ENCODE measurements at regions not wholly inside any gene's neighbourhood (a gene's known extent, or its start where the extent isn't known, plus 50 kb on each side); places are given as distances from the start of the nearest gene placed in this dataset.

DNA sequence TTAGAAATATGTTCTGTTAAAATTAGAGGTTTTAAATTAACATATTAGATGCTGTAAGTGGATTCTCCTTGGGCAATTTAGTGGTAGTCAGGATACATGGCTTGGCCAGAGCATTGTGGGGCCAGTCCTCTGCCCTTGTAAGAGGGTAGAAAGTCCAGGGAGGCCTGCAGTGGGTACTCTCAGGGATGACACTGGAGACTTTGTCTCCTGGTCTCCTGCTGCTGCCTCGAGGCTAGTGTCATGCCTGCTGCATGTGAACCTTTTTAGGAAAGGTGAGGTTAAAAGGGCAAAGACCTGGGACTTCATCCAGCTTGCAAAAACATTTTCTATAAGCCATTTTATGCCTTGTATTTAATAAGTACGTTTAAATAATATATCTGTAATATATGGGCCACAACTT is 96.8 kb upstream of the PROK2 start:
- no peak for DNase-seq

DNA sequence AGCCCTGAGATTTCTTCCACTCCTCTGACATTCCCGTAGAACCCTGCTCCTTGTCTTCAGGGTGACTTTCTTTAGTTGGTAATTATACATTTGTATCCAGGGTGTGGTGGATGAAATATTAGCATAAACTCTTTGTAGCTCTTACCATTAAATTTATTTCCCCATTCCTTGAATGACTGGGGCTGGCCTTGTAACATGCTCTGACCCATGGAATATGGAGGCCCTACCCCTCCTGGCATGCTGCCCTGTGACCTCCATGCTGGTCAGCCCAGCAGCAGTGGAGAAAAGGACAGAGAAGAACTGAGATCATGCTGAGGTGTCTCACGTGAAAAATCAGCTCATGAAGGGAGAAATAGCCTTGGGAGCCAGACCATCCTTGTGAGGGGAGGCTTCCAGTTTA is 96.1 kb upstream of the PROK2 start:
- no peak for DNase-seq

DNA sequence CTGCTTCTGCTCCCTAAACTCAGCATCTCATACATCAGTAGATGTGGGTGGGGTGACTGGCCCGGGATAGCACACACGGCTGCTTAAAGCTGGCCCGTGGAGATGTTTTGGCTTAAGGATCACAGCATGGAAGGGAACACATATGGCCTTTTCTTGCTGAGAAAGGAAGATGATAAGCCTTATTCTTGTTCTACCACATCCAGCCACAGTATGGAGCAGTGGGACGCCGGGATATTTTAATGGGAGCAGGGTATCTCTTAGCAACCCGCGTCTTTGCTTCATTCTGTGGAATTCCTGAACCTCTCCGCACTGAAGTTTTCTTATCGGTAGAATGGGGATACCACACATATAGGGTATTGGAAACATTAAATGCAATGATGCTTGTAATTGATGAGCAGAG is 94.1 kb upstream of the PROK2 start:
- no peak for DNase-seq

DNA sequence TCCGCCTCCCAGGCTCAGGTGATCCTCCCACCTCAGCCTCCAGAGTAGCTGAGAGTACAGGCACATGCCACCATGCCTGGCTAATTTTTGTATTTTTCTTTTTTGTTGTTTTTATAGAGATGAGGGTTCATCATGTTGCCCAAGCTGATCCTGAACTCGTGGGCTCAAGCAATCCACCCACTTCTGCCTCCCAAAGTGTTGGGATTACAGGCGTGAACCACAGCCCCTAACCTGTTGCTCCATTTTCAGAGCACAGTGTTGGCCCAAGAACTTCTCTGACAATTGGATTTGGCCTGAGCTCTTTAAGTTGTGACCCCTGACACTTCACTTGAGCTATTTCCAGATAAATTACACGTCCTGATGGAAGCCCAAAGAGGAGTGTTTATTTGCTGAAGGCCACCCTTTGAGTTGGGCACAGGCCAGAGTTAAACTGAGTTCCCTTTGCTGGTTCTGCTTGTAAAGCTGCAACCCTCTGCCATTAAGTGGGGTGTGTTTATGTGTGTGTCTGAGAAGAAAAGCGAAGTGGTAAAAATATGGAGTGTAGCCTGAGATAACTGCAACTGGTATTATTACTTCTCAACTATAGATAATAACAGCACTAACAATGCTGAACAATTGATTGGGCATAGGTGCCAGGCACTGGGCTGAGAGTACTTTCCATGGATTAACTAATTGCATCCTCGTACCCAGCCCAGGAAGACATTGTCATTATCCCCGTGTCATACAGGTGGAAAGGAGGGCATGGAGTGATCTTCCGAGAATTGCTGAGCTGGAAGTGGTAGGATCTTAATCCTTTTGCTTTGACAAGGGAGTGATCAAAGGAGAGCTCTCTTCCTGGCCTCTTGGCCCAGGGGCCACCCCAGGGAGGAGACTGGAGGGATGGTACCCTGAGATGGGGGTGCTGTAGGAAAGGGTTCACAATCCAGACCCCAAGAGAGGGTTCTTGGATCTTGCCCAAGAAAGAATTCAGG is 91.5 kb upstream of the PROK2 start:
- DNase-seq = no peak

DNA sequence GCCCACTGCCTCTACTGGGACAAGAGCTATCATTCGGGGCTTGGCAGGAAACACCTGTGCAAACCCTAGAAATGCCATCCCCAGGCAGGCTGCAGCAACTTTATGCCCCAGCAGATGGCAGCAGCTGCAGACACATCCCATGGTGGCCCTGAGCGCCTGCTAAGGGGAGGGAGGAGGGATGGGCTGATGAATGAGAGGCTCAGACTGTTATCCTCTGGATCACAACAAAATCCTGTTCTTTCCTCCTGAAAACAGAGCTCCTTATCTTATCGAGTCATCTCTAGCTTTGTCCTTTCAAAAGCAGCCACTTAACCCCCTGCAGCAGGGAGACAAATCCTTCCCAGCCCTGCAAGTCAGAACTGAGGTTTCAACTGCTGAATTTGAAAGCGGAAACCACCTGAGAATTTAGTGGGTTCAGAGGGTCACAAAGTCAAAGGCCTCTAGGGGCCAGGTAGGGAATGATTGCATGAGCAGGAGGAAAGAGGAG is 90.6 kb upstream of the PROK2 start:
- peak; percentile 43 for DNase-seq

DNA sequence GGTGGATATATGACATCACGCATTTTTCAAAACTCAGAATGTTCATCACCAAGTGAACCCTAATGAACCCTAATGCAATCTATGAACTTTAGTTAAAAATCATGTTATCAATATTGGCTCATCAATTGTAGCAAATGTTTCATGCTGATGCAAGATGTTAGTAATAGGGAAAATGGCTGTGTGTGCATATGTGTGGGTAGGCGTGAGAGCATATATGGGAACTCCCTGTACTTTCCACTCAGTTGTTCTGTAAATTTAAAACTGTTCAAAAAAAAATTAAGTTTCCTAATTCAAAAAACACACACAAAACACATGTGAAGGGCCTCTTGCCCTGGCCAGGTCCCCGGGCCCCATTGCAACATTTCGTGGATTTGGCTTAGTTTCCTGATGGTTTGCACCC is 89.7 kb upstream of the PROK2 start:
- DNase-seq = no peak

DNA sequence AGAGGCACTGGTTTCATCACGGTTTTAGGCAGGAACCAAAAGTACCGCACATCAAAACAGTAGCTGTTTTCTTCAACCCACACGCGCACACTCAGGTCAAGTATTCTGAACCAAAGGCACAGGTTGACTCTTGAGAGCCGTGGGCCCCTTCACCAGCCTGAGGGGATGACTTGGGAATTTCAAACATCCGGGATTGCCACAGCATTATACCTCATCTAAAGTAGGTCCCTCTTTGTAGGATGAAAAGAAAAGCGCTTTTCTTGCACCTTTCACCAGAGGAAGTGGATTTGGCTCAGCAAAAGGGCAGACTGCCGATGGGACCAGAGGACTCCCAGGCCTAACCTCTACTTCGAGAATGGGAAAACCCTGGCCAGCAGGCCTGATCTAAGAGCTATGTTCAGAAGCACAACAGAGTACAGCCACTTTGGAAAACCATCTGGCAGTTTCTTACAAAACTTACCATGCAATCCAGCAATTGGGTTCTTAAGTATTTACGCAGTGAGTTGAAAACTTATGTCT is 88.2 kb upstream of the PROK2 start:
- DNase-seq = no peak

DNA sequence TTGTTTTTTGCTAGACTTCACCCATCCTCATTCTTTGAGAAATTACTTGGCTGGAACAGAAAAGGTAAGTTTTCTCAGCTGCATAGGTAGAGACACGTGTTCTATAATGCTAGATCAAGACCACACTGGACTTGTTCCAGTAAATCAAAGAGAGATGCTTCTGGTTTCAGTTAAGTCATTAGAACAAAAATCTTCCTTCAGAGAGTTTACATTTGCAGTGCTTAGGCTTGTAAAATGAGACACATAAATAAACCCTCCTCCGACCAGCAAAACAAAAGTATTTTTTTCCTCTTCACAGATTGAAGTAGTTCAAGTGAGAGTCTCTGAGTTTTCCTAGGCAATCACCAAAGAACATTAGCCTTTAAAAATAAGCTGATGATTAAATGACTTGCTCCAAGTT is 87.3 kb upstream of the PROK2 start:
- no peak for DNase-seq

DNA sequence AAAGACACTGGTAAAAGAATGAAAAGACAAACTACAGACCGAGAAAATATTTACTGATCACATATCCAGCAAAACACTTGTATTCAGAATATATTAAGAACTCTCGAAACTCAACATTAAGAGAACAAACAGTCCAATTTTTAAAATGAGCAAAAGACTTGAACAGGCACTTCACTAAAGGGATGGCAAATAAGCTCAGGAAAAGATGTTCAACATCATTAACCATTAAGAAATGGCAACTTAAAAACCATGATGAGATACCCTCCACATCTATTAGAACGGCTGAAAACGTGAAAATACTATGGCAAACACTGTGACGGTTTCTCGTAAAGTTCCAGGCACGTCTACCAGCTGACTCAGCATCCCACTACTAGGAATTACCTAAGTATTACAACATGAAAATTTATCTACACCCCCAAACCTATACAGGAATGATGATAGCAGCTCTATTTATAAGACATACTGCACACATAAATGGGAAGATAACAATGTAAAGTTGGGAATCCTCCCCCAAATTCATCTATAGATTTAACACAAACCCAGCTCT is 86.1 kb upstream of the PROK2 start:
- no peak for DNase-seq

DNA sequence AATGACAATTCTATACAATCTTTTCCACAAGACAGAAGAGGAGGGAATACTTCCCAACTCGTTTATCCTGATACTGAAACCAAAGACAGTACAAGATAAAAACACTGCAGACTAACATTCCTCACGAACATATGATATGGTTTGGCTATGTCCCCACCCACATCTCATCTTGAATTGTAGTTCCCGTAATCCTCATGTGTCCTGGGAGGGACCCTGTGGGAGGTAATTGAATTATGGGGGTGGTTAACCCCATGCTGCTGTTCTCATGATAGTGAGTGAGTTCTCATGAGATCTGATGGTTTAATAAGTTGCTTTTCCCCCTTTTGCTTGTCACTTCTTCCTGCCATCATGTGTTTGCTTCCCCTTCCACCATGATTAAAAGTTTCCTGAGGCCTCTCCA is 83.9 kb upstream of the PROK2 start:
- DNase-seq = no peak

DNA sequence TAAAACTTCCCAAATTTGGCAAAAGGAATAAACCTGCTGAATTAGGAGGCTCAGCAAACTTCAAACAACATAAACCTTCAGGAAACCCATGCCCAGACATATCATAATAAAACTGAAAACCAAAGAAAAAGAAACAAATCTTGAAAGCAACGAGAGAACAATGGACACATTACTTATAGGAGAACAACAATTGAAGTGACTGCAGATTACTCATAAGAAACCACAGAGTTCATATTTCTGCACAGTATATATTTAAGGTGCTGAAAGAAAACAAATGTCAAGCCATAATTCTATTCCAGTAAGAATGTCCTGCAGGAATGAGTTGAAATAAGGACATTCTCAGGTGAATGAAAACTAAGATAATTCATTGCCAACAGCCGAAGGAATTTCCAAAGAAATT is 80.8 kb upstream of the PROK2 start:
- DNase-seq = no peak

DNA sequence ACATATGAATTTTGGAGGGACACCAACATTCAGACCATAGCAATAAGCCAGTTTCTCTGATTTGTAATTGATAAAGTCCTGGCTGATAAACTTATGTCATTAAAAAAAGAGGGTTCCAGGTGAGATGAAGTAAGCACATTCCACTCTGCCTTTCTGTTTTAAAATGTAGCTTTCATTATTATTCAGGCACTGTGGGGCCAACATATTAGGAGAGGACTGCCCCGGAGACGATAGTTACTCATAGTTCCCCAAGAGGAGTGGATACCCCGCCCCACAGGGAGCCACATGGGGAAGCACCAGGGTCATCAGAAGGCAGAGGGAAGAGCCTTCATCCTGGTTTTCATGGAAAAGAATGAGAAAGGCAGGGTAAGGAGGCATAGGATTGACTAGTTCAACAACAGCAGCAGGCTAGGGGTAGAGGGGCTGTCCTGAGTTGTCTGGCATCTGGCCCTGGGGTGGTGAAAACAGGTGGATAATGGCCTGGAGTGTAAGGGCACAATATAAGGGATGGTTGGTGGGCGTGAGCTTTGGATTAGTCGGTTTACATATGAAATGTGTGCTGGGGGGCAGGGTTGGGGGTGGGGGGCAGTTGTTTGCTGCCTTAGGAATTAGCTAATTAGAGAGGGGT is 78.7 kb upstream of the PROK2 start:
- DNase-seq = no peak

DNA sequence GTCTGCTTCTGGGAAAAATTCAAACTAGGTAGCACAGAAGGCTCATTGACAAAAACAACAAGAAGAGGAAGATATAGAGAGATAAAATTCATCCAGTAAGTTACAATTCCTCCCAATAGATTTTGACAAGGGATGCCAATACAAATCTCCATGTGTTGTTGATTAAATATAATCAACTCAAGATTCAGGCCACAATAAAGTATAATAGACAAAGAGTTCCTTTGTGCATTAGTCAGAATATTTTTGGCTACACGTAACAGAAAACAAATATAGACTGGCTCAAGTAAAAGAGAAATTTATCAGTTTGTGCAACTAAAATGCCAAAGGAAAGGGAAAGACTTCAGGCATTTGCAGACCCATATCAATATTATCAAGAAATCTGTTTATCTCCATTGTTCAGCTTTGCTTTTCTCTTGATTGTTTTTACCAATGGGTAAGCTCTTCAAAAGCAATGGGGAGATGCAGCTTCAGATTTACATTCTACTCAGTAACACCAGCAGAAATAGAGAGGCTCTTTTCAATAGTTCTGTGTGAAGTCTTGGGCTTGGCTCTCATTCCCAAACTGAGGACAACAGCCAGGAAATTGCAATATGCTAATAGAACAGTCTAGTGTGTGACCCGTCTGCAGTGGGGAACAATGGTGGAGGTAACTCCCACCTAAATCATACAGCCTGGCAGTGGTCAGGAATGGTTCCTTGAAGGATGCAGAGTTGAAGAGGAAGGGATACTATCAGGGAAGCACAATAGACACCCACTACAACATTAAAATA is 77.6 kb upstream of the PROK2 start:
- DNase-seq = no peak

DNA sequence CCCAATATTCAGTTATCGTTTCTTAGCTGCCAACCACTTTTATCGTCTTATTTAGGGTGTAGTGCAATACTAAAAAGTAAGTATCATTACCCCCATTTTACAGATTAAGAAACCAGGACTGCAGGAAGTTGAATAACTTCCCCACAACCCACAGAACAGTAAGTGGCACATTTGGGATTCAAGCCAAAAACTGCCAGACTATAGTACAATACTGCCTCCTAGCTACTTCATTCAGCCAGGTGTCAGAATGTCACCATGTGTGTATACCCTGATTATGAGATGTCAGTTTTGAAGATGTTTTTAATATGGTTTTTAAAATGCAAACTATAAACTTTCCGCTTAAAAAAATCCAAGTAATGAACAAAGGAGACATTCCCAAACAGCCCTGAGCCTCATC is 74.2 kb upstream of the PROK2 start:
- peak; percentile 37 for DNase-seq

DNA sequence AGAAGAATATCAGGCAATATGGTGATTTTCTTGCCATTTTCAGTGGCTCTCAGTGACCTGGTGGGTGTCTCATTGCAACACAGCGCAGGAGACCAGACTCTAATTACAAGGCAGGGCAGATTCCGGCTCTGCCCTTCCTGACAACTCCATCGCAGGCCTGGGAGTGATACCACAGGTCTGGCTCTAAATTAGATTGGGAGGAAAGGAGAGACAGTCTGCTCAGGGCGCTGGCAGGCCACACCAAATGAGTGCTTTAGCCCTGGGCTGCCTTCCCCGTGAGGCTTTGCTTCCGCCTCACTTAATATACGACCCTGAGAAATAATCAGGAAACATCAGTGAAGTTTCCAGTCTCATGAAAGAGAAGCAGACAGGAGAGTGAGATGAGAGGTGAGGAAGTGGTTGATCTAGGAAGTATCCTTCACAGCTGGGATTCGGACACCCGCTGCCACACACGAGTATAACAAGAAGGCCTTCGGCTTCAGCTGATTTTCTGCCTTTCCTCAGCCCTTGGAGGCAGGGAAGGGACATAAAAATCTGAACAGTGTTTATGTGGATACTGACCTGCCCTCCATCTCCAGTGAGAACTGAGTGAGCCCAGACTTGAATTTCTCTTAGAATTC is 73.7 kb upstream of the PROK2 start:
- no peak for DNase-seq

DNA sequence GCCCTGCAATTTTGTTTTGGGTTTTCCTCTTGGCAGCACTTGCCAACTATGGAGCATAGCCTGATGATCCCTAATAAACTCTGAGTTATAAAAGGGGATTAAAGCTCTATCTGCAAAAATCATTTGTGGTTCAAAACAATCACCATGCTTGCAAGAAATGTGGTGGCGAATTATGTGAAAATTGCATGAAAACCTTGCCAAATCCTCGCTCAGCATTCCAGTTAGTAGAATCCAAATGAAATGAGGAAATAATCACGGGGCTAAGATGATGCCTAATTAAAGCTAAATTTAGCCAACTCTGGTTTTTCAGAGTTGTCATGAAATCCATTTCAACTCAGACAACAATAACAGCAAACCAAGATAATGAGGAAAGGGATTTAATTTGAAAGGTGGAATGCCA is 73.0 kb upstream of the PROK2 start:
- DNase-seq = no peak

DNA sequence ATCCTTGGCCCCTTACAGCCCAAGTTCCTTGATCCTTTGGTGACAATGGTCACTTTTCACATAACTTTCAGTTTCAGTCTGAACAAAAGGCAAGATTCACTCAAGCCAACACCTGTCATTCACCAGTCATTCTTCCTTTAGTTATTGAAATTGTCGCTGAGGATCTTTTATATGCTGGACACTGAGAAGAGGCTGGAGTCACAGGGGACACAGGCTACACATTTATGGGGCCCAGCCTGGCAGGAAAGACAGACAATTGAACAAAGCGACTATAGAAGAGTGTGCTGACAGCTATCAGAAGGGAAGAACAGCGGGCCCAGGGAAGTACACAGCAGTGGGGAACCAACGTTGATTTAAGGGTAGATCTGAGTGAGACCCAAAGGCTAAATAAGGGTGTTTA is 69.8 kb upstream of the PROK2 start:
- DNase-seq = no peak

DNA sequence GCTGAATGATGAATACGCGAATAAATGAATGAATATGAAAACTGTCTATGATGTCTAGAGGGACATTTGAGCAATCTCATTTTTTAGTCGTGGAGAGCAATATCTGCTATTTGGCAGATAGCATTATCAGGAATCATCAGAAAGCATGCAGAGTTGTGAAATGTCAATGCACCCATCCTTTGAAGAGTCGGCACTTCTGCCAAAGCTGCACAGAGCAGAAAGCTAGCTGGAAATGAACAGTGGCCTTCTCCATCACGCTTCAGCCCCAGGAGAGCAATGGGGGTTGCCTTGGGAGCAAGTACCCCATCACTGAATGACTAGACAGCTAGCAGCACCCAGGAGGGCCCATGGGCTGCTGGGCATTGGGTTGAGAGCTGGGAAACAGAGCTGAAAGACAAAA is 69.1 kb upstream of the PROK2 start:
- DNase-seq = no peak

DNA sequence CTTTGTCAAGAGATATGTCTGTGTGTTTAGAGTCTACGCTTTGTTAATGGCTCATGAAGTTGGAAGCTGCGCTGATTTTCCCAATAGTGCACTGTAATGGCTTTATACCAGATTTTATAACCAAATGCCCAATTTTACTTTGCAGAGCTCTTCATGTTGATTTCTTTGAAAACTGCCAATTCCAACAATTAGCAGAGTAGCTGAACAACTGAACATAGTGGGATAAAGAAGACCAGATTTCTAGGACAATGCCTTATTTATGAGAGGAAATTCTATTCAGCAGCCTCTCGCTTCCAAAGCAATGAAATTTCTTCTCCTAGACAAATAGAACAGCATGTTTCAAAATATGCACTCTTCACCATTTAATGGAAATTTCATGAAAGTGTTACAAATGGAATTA is 66.9 kb upstream of the PROK2 start:
- no peak for DNase-seq

DNA sequence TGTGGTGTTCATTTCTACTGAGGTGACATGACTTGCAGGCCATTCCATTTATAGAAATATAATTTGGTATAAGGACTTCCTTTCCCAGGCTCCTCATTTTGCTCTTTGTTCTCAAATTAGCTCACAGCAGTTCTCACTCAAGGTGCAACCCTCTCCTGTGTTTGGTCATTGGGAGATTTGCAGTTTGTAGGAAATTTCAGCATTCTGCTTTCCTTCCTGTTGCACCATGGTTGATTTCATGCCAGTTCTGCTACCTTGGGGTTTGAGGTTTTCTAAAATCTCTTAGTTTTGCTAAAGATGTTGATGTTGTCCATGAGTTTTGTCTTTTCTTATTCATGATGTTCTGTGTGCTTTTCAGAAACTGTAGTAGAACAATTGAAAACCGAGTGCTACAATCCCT is 65.7 kb upstream of the PROK2 start:
- DNase-seq = no peak

DNA sequence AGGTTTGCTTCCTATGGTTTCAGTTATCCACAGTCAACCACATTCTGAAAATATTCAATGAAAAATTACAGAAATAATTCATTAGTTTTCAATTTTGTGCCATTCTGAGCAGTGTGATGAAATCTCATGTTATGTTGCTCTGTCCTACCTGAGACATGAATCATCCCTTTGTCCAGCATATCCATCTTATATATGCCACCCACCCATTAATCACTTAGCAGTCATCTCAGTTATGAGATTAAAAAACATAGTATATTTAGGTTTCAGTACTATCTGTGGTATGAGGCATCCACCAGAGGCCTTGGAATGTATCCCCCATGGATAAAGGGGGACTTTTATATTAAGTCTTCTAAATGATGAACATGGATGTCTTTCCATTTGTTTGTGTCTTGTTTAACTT is 64.7 kb upstream of the PROK2 start:
- DNase-seq = no peak

DNA sequence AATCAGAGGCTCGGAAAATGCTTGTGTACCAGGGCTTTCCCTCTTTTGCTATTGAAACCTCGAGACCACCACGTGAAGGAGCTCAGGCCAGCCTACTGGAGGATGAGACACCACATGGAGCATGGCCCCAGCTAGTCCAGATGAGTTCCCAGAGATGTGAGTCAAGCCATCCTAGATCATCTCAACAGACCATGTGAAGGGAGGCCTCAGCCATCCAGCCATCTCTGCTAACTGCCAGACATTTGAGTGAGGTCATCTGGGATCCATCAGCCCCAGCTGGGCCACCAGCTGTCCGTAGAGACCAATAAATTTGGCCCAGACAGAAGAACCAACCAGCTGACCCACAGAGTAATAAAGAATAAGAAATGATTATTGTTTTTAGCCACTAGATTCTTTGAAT is 62.8 kb upstream of the PROK2 start:
- no peak for DNase-seq

DNA sequence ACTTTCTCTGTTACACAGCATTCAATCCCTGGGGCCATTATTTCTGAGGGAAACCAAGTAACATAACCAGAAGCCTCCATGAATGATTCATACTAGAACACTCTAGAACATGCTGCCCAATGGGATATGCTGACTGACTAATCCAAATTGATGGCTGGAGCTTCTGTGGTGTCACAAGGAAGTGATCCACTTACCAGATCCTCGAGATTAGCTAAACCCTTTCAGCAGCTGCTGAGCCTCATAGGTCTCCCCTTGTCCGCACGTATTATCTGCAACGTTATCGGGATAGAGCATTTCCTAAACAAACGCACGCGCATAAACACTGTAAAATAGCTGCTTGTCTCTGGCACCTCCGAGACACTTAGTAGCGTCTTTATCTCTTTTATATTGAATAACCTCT is 61.2 kb upstream of the PROK2 start:
- DNase-seq = no peak

Measured in NCI-H1105 treated with DMSO at 0.1 percent for 48 hours (cell line).